Transverse colon (tissue), 4 donors: ENCODE measurements at regions not wholly inside any gene's neighbourhood (a gene's known extent, or its start where the extent isn't known, plus 50 kb on each side); places are given as distances from the start of the nearest gene placed in this dataset.

Source experiments
- CTCF ChIP-seq, 5 experiments: fragments of 200-600 bp in 3 of 5; fragments of 450-650 bp in 2 of 5; sonication (generic) in 3 of 5; IDR thresholded peaks; 1 replicate in 2 of 5; 2 replicates in 3 of 5; pipeline ENCODE4 v1.5.1; 2016 to 2017; ENCODE audit warnings: antibody characterized with exemption in 5 of 5, inconsistent platforms in 3 of 5, mild to moderate bottlenecking in 2 of 5, moderate library complexity in 1 of 5
- EP300 ChIP-seq: sonication (generic); formaldehyde crosslinking; IDR thresholded peaks from one replicate; pipeline ENCODE4 v1.6.1; 2017; ENCODE audit warnings: antibody characterized with exemption, low read depth
- POLR2A ChIP-seq: fragments of 450-650 bp; IDR thresholded peaks from one replicate; pipeline ENCODE4 v1.6.1; 2016; ENCODE audit warnings: antibody characterized with exemption, mild to moderate bottlenecking, moderate library complexity
- POLR2AphosphoS5 ChIP-seq, 3 donors: sonication (generic); formaldehyde crosslinking; IDR thresholded peaks; one replicate each; pipeline ENCODE4 v1.6.1; 2016; ENCODE audit warnings: antibody characterized with exemption in 3 of 3

GRCh38 chr6:88443554-88443953 is 277.4 kb upstream of the CNR1 start:
- TF ChIP-seq CTCF (IDR thresholded peaks at IDR 0.05) (no peak), POLR2A (no peak), POLR2AphosphoS5 (IDR thresholded peaks at IDR 0.05) (no peak), EP300 (no peak)
